ENCODE measurements at regions not wholly inside any gene's neighbourhood (a gene's known extent, or its start where the extent isn't known, plus 50 kb on each side); places are given as distances from the start of the nearest gene placed in this dataset.

DNA sequence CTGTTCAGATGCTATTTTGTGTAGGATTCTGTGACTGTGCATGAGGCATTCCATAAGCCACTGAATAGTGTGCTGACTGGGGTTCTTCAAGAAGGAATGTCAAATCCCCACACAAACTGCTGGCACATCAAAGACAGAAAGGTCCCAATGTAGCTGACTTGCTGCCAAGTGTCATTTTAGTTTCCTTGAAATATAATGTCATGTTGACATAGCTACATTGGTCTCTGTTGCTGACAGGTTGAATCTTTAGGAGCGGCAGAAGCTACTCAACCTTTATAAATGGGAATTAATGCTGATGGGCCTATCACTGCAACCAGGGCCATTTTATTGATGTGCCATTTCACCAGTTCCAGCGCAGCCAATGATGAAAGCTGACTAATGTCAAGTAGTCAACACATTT, 1110.7 kb upstream of the B3GALT2 start:
- in situ Hi-C loops (cut with MboI; ENCODE audit: low sequenced_read_pairs in 4 of 4), result loop anchor here in 1 of 4 donors (25.0 kb wide), 1 partner anchor 1110 kb away; the partner anchor contains the start of gene B3GALT2
- H3K36me3 ChIP-seq, result no peaks in the 10 kb centered on the region
- H3K27me3 ChIP-seq, result no peaks in the 10 kb centered on the region
- H3K27ac ChIP-seq, result no peak overlapping the region
- TF ChIP-seq POLR2A (IDR thresholded peaks at IDR 0.05), result no peak
- TF ChIP-seq, protein P1, sequence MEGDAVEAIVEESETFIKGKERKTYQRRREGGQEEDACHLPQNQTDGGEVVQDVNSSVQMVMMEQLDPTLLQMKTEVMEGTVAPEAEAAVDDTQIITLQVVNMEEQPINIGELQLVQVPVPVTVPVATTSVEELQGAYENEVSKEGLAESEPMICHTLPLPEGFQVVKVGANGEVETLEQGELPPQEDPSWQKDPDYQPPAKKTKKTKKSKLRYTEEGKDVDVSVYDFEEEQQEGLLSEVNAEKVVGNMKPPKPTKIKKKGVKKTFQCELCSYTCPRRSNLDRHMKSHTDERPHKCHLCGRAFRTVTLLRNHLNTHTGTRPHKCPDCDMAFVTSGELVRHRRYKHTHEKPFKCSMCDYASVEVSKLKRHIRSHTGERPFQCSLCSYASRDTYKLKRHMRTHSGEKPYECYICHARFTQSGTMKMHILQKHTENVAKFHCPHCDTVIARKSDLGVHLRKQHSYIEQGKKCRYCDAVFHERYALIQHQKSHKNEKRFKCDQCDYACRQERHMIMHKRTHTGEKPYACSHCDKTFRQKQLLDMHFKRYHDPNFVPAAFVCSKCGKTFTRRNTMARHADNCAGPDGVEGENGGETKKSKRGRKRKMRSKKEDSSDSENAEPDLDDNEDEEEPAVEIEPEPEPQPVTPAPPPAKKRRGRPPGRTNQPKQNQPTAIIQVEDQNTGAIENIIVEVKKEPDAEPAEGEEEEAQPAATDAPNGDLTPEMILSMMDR (IDR thresholded peaks at IDR 0.05 in 4 of 5, conservative IDR thresholded peaks at IDR 0.05 in 1 of 5), result no peak
- intact Hi-C loops (cut with DNase I; ENCODE audit: low total_unique reads), result no loop called here
- ATAC-seq (no peak), DNase-seq (no peak)
- no peak overlapping the region for H3K4me3 ChIP-seq
- H3K4me1 ChIP-seq, result no peaks in the 10 kb centered on the region
- H3K9me3 ChIP-seq, result no peaks in the 10 kb centered on the region

DNA sequence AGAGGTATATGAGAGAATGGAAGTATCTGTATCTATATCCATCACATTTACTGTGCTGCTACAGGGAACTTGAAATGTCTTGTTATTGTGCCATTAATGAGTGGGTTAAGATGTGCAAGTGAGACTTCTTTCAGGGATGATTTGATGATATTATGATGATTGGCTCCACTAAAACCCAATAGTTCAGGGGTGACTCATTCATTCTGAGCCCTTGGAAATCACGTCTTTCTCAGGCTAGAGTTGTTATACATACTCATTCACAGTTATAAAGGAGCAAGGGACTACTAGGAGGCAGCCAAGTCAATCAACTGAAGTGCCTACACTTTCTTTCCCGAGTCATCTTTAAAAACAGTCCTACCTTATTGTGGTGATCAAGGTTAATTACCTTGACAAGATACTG, 1109.8 kb upstream of the B3GALT2 start:
- in situ Hi-C loops (cut with MboI; ENCODE audit: low sequenced_read_pairs in 4 of 4) (loop anchor here in 1 of 4 donors (25.0 kb wide), 1 partner anchor 1109 kb away; the partner anchor contains the start of gene B3GALT2), intact Hi-C loops (cut with DNase I; ENCODE audit: low total_unique reads) (no loop called here)
- Histone ChIP-seq H3K36me3 (no peaks in the 10 kb centered on the region), H3K27ac (no peak overlapping the region), H3K4me1 (no peaks in the 10 kb centered on the region), H3K9me3 (no peaks in the 10 kb centered on the region), H3K27me3 (no peaks in the 10 kb centered on the region), H3K4me3 (no peak overlapping the region)
- TF ChIP-seq, protein P1 (IDR thresholded peaks at IDR 0.05 in 4 of 5, conservative IDR thresholded peaks at IDR 0.05 in 1 of 5), result no peak
- no peak for TF ChIP-seq POLR2A (IDR thresholded peaks at IDR 0.05)
- DNase-seq (no peak), ATAC-seq (no peak)

DNA sequence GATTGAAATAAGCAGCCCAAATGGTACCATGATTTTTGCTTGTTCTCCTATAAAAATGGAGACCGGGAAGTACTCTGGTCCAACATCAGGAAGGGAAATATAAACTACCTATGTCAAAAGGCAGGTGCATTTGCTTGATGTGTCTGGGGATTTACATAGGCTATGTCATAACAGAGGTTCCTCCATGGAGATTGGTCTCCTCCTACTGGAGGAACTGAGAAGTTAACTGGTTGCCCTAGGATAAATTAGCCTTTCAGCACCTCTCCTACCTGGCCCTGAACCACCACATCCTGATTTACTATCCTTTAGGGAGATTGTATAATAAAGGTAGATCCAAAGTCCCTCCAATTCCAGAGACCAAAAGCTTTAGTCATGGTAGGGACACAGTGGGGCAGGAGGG, 1109.3 kb upstream of the B3GALT2 start:
- TF ChIP-seq, protein P1 (IDR thresholded peaks at IDR 0.05 in 4 of 5, conservative IDR thresholded peaks at IDR 0.05 in 1 of 5), result no peak
- TF ChIP-seq POLR2A (IDR thresholded peaks at IDR 0.05), result no peak
- no peaks in the 10 kb centered on the region for H3K4me1 ChIP-seq
- no peak for ATAC-seq
- no peaks in the 10 kb centered on the region for H3K27me3 ChIP-seq
- no peak for DNase-seq
- intact Hi-C loops (cut with DNase I; ENCODE audit: low total_unique reads), result no loop called here
- H3K4me3 ChIP-seq, result no peak overlapping the region
- in situ Hi-C loops (cut with MboI; ENCODE audit: low sequenced_read_pairs in 4 of 4), result loop anchor here in 1 of 4 donors (25.0 kb wide), 1 partner anchor 1108 kb away; the partner anchor contains the start of gene B3GALT2
- H3K9me3 ChIP-seq, result no peaks in the 10 kb centered on the region
- H3K27ac ChIP-seq, result no peak overlapping the region
- no peaks in the 10 kb centered on the region for H3K36me3 ChIP-seq

DNA sequence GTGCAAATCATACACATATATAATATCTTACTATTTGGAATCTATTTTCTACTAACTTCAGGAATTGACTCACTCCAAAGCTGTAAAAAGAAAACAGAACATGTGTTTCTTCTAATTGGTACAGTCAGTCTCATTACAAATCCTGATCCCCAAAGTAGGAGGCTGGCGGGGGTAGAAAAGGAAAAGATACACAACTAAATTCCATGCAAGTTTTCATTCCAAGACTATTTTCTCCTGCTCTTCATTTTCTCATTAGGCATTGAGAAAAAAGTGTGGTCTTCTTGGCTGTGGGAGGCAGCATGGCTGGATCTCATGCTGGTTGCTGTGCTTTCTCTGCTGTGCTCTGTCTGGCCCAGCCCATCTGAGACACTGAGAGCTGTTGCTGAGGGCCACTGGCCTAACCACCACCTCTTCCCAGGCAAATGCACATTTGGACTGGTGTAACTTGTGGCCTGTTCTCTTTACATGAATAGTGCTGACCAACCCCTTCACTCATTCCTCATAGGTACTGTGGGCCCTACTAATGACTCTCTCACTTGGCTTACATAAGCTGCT, 1107.5 kb upstream of the B3GALT2 start:
- Histone ChIP-seq H3K4me1 (no peaks in the 10 kb centered on the region), H3K9me3 (no peaks in the 10 kb centered on the region), H3K27me3 (no peaks in the 10 kb centered on the region), H3K4me3 (no peak overlapping the region), H3K36me3 (no peaks in the 10 kb centered on the region), H3K27ac (no peak overlapping the region)
- intact Hi-C loops (cut with DNase I; ENCODE audit: low total_unique reads) (no loop called here), in situ Hi-C loops (cut with MboI; ENCODE audit: low sequenced_read_pairs in 4 of 4) (loop anchor here in 1 of 4 donors (25.0 kb wide), 1 partner anchor 1107 kb away; the partner anchor contains the start of gene B3GALT2)
- no peak for ATAC-seq
- DNase-seq, result no peak
- no peak for TF ChIP-seq POLR2A (IDR thresholded peaks at IDR 0.05)
- TF ChIP-seq, protein P1 (IDR thresholded peaks at IDR 0.05 in 4 of 5, conservative IDR thresholded peaks at IDR 0.05 in 1 of 5), result no peak
